NCI-H2029 treated with DMSO at 0.1 percent for 48 hours (cell line): ENCODE measurements at regions not wholly inside any gene's neighbourhood (a gene's known extent, or its start where the extent isn't known, plus 50 kb on each side); places are given as distances from the start of the nearest gene placed in this dataset.
"Not testable (repeated sequence)": the region's sequence is repeated elsewhere in the genome, so short reads cannot be mapped to it uniquely, and the experiment has no call there.

Experiments
- DNase-seq: peaks from one replicate; lab custom pipeline; 2025; lab: John Stamatoyannopoulos, UW

- DNase-seq: no peak
Observed at GRCh38 chr10:123378302-123378701, 224.1 kb downstream of the BUB3 start.

DNA sequence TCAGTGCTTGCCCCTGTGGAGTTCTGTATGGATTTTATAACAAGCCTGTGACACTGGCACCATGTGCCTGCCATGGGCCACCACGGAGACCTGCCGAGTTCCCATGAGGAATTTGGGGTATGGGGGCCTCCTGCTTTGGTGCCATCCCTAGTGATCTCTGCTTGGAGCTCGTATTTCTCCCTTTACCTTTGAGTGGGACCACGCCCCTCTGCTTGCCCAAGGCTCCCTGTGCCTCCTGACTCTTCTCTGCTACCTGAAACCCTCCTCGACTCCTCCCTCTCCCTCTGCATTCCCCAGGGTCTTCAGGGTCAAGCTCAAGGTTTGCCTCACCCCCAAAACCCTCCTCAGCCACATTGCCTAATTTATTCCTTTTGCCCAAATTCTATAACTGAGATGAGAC, 225.0 kb downstream of the BUB3 start:
- DNase-seq: no peak

- no peak for DNase-seq
Observed at GRCh38 chr10:123380491-123381085, 226.4 kb downstream of the BUB3 start.

GRCh38 chr10:123381224-123381623, 227.0 kb downstream of the BUB3 start:
- no peak for DNase-seq

DNA sequence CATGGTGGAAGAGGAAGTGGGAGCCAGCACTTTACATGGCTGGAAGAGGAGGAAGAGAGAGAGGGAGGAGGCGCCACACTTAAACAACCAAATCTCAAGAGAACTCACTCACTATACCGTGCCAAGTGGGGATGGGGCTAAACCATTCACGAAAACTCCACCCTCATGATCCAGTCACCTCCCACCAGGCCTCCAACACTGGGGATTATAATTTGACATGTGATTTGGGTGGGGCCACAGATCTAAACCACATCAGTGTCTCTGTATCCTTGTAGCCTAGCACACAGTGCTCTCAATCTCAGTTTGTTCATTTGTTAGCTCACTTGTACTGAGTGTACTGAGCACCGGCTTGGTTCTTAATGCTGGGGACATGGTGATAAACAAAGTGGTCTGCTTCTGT, 228.3 kb downstream of the BUB3 start:
- DNase-seq: no peak

DNA sequence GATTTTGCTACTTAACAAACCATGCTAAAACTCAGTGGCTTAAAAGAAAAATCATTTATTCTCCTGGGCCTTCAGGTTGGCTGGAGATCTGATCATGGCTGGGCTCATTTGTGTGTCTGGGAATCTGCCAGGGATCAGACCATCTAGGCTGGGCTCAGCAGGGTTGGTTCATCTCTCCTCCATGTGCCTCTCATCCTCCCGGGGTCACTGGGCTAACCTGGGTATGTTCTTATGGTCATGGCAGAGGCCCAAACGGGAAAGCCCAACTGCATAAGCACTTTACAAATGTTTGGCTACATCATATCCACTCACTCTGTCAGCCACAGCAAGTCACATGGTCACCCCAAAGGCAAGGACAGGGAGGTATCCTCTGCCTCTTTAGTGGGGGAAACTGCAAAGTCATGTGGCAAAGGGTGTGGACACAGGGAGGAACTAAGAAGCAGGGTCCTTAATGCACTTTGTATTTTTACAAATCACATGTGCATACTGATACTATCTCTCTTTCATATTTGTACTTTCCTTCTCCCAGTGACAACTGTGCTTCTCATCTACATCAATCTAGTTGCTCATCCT, 231.4 kb downstream of the BUB3 start:
- DNase-seq: no peak

GRCh38 chr10:123389520-123389919, 235.3 kb downstream of the BUB3 start:
- no peak for DNase-seq

GRCh38 chr10:123390332-123390731, 236.1 kb downstream of the BUB3 start:
- DNase-seq: no peak

- no peak for DNase-seq
Observed at GRCh38 chr10:123390874-123391273, 236.7 kb downstream of the BUB3 start.

GRCh38 chr10:123391275-123392028, 237.2 kb downstream of the BUB3 start:
- no peak for DNase-seq

- no peak for DNase-seq
Observed at GRCh38 chr10:123392182-123392963, 238.2 kb downstream of the BUB3 start.

DNA sequence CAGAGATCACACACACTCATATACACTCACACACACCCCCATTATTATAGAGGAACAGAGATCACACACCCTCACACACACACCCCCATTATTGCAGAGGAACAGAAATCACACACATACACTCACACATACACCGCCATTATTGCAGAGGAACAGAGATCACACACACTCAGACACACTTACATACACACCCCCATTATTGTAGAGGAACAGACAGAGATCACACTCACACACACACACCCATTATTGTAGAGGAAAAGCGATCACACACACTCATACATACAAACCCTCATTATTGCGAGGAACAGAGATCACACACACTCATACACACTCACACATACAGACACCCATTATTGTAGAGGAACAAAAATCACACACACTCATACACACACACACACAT, 239.0 kb downstream of the BUB3 start:
- no peak for DNase-seq

DNA sequence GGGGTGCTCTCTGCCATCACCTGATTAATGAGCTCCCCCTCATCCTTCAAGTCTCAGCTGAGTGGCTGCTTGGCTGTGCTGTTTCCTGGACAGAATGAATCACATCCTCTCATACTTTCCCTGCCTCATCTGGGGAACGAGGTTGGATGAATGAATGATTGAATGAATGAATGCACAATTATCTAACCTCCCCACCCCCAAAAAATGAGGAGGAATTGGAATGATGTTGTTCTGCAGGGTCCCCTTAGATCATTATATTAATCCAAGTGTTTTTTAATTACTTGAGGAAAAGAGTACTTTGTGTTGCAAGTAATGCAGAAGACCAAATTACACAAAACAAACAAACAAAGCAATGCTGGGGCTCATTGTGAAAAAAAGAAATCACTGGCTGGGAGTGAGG, 240.2 kb downstream of the BUB3 start:
- no peak for DNase-seq

DNA sequence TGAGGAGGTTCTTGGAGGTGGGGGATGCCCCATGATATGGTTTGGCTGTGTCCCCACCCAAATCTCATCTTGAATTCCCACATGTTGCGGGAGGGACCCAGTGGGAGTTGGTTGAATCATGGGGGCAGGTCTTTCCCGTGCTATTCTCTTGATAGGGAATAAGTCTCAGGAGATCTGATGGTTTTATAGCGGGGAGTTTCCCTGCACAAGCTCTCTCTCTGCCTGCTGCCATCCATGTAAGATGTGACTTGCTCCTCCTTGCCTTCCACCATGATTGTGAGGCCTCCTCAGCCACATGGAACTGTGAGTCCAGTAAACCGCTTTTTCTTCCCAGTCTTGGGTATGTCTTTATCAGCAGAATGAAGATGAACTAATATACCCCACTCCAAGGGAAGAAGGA, 241.0 kb downstream of the BUB3 start:
- not testable (repeated sequence) for DNase-seq

GRCh38 chr10:123395906-123396305, 241.7 kb downstream of the BUB3 start:
- no peak for DNase-seq

DNA sequence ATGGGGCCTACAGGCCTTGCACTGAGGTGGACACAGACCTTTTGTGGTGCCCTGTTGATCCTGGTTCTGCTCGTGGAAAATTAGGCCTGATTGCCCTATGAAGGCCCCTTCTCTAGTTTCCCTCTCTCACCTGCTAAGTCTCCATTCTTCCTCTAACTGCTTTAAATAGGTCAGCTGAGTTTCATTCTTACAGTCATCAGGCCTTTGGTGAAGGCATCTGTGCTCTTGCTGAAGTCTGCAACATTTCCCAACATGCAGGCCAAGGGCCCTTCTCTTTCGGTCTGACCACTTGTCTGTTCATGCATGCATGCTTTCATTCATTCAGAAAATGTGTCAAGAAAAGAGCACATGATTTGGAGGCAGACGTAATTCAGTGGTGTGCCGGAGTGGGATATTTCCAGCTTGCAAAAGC, 244.0 kb downstream of the BUB3 start:
- DNase-seq: no peak

GRCh38 chr10:123398756-123399155, 244.6 kb downstream of the BUB3 start:
- DNase-seq: no peak

- no peak for DNase-seq
Observed at GRCh38 chr10:123399276-123399839, 245.2 kb downstream of the BUB3 start.

- DNase-seq: no peak
Observed at GRCh38 chr10:123402021-123402420, 247.8 kb downstream of the BUB3 start.

GRCh38 chr10:123402656-123403055, 248.5 kb downstream of the BUB3 start:
- no peak for DNase-seq

DNA sequence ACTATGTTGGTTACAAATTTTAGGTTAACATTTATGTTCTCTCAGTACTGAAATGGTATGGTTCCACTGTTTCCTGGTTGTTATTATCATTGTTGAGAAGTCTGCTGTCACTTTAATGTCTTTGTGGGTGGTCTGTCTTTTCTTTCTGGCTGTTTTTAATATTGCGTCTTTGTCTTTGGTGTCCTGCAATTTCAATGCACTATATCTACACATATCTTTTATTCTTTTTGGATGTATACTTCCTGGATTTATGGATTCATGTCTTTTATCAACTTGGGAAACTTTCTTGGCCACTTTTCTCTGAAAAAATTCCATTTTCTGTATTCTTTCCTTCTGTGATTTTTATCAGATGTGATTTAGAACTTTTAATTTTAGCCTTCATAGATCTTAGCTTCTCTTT, 250.2 kb downstream of the BUB3 start:
- DNase-seq: no peak

DNA sequence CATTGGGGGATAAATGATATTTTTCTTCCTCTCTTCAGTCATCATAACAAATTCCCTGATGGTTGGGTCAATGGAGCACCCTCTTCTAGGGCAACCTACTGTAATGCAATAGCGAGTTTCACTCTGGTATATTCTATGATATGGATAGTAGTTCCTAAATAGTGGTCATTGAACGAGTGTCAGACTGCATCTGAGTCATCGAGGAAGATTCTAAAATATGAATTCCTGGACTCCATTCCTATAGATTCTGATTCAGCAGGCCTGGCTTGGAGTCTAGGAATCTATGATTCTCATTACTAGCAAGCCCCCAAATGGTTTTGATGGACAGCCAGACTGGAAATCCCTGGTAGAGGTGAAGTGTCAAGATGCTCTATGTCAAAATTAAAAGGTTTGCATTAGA, 254.5 kb downstream of the BUB3 start:
- no peak for DNase-seq
